ENCODE measurements at regions not wholly inside any gene's neighbourhood (a gene's known extent, or its start where the extent isn't known, plus 50 kb on each side); places are given as distances from the start of the nearest gene placed in this dataset.

DNA sequence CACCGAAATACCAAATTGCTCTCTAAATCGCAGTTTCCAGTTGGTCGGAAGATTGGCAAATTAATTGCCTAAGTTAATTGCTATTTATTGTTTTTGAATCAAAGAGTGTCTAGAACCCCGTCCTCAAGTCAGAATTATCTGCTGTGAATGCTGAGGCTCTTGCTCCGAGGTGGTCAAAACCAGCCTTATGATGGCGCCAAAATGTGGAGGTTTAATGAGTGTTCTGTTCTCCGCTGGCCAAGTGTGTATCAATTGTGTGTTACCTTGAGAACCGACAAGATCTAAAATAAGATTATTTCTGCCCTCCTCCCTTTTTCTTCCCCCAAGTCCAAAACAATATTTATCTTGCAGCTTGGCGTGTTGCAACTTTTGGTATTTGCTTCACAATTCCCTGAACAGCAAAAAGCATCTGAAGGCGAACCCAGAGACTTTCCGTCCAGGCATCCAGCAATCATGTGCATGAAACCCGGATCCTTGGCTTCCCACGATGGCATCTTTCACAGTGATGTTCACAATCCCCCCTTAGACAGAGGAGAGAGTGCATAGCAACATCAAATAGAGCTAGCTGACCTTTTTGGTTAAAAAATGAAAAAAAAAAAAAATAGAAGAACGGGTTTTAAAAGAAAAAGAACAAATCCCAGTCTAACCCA lies 323.0 kb downstream of the MYCN start:
- Histone ChIP-seq H3K4me2 (ENCODE audit: low read length) (no peak overlapping the region), H3K27me3 (ENCODE audit: control insufficient read depth, insufficient read depth, low read length) (no peaks in the 10 kb centered on the region), H3K79me2 (no peaks in the 10 kb centered on the region), H3K4me3 (ENCODE audit: low read depth, low read length) (no peak overlapping the region), H3K4me1 (peaks cover 2% of the 10 kb centered on the region), H3K36me3 (ENCODE audit: control insufficient read depth, insufficient read depth, low read length) (no peaks in the 10 kb centered on the region), H3K9me3 (ENCODE audit: control insufficient read depth, low read length) (no peaks in the 10 kb centered on the region), H3K9ac (no peak overlapping the region), H3K27ac (no peak overlapping the region), H2AFZ (no peak overlapping the region)
- TF ChIP-seq, protein P1, sequence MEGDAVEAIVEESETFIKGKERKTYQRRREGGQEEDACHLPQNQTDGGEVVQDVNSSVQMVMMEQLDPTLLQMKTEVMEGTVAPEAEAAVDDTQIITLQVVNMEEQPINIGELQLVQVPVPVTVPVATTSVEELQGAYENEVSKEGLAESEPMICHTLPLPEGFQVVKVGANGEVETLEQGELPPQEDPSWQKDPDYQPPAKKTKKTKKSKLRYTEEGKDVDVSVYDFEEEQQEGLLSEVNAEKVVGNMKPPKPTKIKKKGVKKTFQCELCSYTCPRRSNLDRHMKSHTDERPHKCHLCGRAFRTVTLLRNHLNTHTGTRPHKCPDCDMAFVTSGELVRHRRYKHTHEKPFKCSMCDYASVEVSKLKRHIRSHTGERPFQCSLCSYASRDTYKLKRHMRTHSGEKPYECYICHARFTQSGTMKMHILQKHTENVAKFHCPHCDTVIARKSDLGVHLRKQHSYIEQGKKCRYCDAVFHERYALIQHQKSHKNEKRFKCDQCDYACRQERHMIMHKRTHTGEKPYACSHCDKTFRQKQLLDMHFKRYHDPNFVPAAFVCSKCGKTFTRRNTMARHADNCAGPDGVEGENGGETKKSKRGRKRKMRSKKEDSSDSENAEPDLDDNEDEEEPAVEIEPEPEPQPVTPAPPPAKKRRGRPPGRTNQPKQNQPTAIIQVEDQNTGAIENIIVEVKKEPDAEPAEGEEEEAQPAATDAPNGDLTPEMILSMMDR (IDR thresholded peaks at IDR 0.05), result no peak

DNA sequence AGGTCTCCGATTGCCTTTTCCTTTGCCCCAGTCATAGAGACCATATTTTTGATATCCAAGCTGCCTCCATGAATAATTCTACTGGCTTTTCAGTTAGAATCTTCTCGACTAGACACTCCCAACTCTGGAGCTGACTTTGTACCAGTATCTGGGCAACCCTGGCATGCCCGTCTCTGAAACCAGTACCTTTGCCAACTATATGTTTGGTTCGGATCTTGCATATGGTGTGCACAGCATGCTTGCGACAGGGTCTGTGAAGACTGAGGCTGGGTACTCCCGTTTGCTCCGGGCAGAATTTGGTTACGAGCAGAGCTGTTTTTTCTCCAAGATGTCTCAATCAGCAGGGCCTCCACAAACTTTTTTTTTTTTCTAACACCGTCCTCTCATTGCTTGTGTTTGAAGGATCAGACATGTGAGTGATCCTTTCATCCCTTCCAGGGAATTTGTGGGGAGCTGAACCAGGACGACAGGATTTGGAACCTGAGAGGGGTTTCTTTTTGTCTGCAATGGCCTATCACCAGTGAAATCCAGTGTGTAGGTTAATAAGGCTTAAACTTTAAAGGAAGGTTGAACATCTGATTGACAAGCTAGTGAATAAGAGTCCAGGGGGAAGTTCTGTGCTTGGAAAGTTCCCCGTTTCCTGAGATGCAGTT lies 322.3 kb downstream of the MYCN start:
- TF ChIP-seq, protein P1 (IDR thresholded peaks at IDR 0.05), result no peak
- Histone ChIP-seq H3K36me3 (ENCODE audit: control insufficient read depth, insufficient read depth, low read length) (no peaks in the 10 kb centered on the region), H3K4me2 (ENCODE audit: low read length) (no peak overlapping the region), H3K4me3 (ENCODE audit: low read depth, low read length) (no peak overlapping the region), H3K9ac (no peak overlapping the region), H2AFZ (no peak overlapping the region), H3K27me3 (ENCODE audit: control insufficient read depth, insufficient read depth, low read length) (no peaks in the 10 kb centered on the region), H3K4me1 (peaks cover 4% of the 10 kb centered on the region), H3K9me3 (ENCODE audit: control insufficient read depth, low read length) (no peaks in the 10 kb centered on the region), H3K27ac (no peak overlapping the region), H3K79me2 (no peaks in the 10 kb centered on the region)

DNA sequence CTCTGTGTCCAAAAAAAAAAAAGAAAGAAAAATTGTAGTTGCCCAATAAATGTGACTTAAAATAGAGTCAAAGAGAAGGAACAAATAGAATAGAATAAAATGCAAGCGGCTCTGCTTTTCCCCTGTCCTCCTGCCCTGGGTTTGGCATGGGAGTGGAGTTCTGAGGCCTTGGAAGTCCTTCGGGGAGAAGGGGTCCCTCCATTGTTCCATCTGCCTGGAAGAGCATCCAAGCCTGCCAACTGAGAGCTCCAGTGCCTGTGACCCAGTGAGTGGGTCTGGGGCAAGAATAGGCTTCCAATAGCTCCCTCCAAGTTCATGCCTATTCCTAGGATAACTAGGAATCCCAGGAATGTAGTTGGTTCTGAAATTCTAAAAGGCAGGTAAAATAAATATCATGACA lies 321.4 kb downstream of the MYCN start:
- Histone ChIP-seq H3K27me3 (ENCODE audit: control insufficient read depth, insufficient read depth, low read length) (no peaks in the 10 kb centered on the region), H2AFZ (no peak overlapping the region), H3K79me2 (no peaks in the 10 kb centered on the region), H3K4me1 (peaks cover 4% of the 10 kb centered on the region), H3K36me3 (ENCODE audit: control insufficient read depth, insufficient read depth, low read length) (no peaks in the 10 kb centered on the region), H3K9me3 (ENCODE audit: control insufficient read depth, low read length) (no peaks in the 10 kb centered on the region), H3K9ac (no peak overlapping the region), H3K4me3 (ENCODE audit: low read depth, low read length) (no peak overlapping the region), H3K4me2 (ENCODE audit: low read length) (no peak overlapping the region), H3K27ac (no peak overlapping the region)
- TF ChIP-seq, protein P1 (IDR thresholded peaks at IDR 0.05), result no peak

DNA sequence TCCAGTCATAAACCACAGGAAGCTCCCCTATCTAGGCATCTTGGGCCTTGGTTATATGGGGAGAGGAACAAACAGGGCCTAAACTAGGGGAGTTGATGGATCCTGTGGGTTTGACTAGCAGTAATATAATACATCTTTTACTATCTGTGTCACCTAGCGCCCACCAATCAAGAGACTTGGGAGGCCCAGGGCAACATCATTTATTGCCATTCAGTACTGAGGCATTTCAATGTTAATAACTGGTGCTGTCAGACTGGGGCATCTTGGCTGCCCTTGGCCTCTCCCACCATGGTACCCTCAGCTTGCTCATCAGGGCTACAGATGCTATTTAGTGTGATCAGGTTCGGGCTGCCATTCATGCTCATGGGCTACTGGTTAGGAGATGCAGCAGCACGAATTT lies 320.7 kb downstream of the MYCN start:
- TF ChIP-seq, protein P1 (IDR thresholded peaks at IDR 0.05), result no peak
- no peaks in the 10 kb centered on the region for H3K79me2 ChIP-seq

More for the DNA sequence above, 320.7 kb downstream of the MYCN start:
- H3K4me1 ChIP-seq, result peaks cover 4% of the 10 kb centered on the region
- no peak overlapping the region for H2AFZ ChIP-seq
- H3K27ac ChIP-seq, result no peak overlapping the region
- no peak overlapping the region for H3K4me3 ChIP-seq (ENCODE audit: low read depth, low read length)
- no peak overlapping the region for H3K4me2 ChIP-seq (ENCODE audit: low read length)
- no peaks in the 10 kb centered on the region for H3K36me3 ChIP-seq (ENCODE audit: control insufficient read depth, insufficient read depth, low read length)
- H3K27me3 ChIP-seq (ENCODE audit: control insufficient read depth, insufficient read depth, low read length), result no peaks in the 10 kb centered on the region
- no peaks in the 10 kb centered on the region for H3K9me3 ChIP-seq (ENCODE audit: control insufficient read depth, low read length)
- H3K9ac ChIP-seq, result no peak overlapping the region
